Testis (tissue), 2 donors: ENCODE measurements at regions not wholly inside any gene's neighbourhood (a gene's known extent, or its start where the extent isn't known, plus 50 kb on each side); places are given as distances from the start of the nearest gene placed in this dataset.
"Not testable (repeated sequence)": the region's sequence is repeated elsewhere in the genome, so short reads cannot be mapped to it uniquely, and the experiment has no call there.

Experiments used
- POLR2A ChIP-seq: fragments of 450-650 bp; IDR thresholded peaks from one replicate; pipeline ENCODE4 v1.6.1; 2017; ENCODE audit warnings: antibody characterized with exemption, mild to moderate bottlenecking, moderate library complexity
- TF ChIP-seq, protein P1 (sequence below), 3 experiments: fragments of 450-650 bp in 2 of 3; fragments of 200-600 bp in 1 of 3; sonication (generic) in 1 of 3; IDR thresholded peaks; one replicate each; pipeline ENCODE4 v1.5.1; 2016 to 2019; ENCODE audit warnings: antibody characterized with exemption in 3 of 3, mild to moderate bottlenecking in 2 of 3, moderate library complexity in 1 of 3

DNA sequence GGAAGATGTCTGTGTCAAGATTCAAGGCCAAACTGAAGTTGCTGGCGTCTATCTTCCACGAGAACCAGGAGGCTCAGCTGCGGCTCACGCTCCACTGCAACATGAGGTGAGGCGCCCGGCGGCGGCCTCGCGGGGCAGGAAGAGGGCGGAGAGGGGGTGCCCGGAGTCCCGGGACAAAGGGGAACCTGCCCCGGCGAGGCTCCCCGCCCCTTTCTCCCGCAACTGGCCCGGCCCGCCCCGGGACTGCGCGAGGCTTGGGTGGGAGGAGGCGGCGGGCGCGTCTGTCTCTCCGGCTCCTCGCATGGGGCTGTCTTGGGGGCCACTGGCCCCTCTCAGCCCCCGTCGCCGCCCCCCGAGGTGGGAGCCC is 61.1 kb downstream of the GOLGA8T start:
- TF ChIP-seq, protein P1, sequence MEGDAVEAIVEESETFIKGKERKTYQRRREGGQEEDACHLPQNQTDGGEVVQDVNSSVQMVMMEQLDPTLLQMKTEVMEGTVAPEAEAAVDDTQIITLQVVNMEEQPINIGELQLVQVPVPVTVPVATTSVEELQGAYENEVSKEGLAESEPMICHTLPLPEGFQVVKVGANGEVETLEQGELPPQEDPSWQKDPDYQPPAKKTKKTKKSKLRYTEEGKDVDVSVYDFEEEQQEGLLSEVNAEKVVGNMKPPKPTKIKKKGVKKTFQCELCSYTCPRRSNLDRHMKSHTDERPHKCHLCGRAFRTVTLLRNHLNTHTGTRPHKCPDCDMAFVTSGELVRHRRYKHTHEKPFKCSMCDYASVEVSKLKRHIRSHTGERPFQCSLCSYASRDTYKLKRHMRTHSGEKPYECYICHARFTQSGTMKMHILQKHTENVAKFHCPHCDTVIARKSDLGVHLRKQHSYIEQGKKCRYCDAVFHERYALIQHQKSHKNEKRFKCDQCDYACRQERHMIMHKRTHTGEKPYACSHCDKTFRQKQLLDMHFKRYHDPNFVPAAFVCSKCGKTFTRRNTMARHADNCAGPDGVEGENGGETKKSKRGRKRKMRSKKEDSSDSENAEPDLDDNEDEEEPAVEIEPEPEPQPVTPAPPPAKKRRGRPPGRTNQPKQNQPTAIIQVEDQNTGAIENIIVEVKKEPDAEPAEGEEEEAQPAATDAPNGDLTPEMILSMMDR (IDR thresholded peaks at IDR 0.05) = not testable (repeated sequence)
- not testable (repeated sequence) for TF ChIP-seq POLR2A
